ENCODE measurements at regions not wholly inside any gene's neighbourhood (a gene's known extent, or its start where the extent isn't known, plus 50 kb on each side); places are given as distances from the start of the nearest gene placed in this dataset.

- H3K4me1 ChIP-seq (ENCODE audit: control insufficient read depth, insufficient read depth, low read length): no peaks in the 10 kb centered on the region
- no peak overlapping the region for H2BK20ac ChIP-seq (ENCODE audit: low read depth, low read length)
- intact Hi-C loops (cut with micrococcal nuclease): no loop called here
- H3K9me1 ChIP-seq (ENCODE audit: insufficient read depth, low read length): no peaks in the 10 kb centered on the region
- no peak overlapping the region for H2AK9ac ChIP-seq (replicated peaks; ENCODE audit: low read depth, low read length, poor library complexity)
- H3K14ac ChIP-seq (replicated peaks; ENCODE audit: low read depth, low read length): no peak overlapping the region
- H2AK5ac ChIP-seq (ENCODE audit: low read depth, low read length): no peak overlapping the region
- no TSS peak for BruUV-seq (replicated peaks)
- peaks cover 27% of the 10 kb centered on the region for H3K9me3 ChIP-seq (ENCODE audit: control insufficient read depth, insufficient read depth, low read length)
- no peak overlapping the region for H2AFZ ChIP-seq (replicated peaks; ENCODE audit: low read length, poor library complexity)
- no peak overlapping the region for H4K8ac ChIP-seq (ENCODE audit: low read depth in 2 of 2, low read length in 2 of 2)
- H3K4me2 ChIP-seq (ENCODE audit: low read depth, low read length): no peak overlapping the region
- no peak for ATAC-seq (ENCODE audit: low read depth)
- no peak overlapping the region for H3K27ac ChIP-seq (ENCODE audit: insufficient read depth, low read length)
- no peak overlapping the region for H3K9ac ChIP-seq (ENCODE audit: low read depth, low read length)
- no peaks in the 10 kb centered on the region for H3K27me3 ChIP-seq (ENCODE audit: control insufficient read depth, insufficient read depth, low read length)
- H2BK5ac ChIP-seq (ENCODE audit: low read depth, low read length, poor library complexity, severe bottlenecking): no peak overlapping the region
- no peaks in the 10 kb centered on the region for H4K20me1 ChIP-seq (ENCODE audit: insufficient read depth, low read length)
- no peak for TF ChIP-seq ELK1 (IDR thresholded peaks at IDR 0.05; ENCODE audit: borderline replicate concordance, low read depth, low read length)
- TF ChIP-seq POLR2A (IDR thresholded peaks at IDR 0.05; ENCODE audit: low read depth, low read length): no peak
- no peak for TF ChIP-seq CTCF (conservative IDR thresholded peaks at IDR 0.05; ENCODE audit: low read depth, low read length)
- no peak for TF ChIP-seq MAZ (IDR thresholded peaks at IDR 0.05; ENCODE audit: borderline replicate concordance, low read depth, low read length)
- TF ChIP-seq RAD21 (IDR thresholded peaks at IDR 0.05; ENCODE audit: low read length): no peak
- TF ChIP-seq CHD1 (IDR thresholded peaks at IDR 0.05; ENCODE audit: low read depth, low read length): no peak
- no peak for TF ChIP-seq FOS (IDR thresholded peaks at IDR 0.05; ENCODE audit: low read depth, low read length)
- no peak for TF ChIP-seq BHLHE40 (IDR thresholded peaks at IDR 0.05; ENCODE audit: low read depth, low read length)
- no peak for TF ChIP-seq CEBPB (IDR thresholded peaks at IDR 0.05; ENCODE audit: low read depth, low read length)
- no peak for TF ChIP-seq MXI1 (IDR thresholded peaks at IDR 0.05; ENCODE audit: borderline replicate concordance, low read depth, low read length)
- TF ChIP-seq RCOR1 (IDR thresholded peaks at IDR 0.05; ENCODE audit: insufficient replicate concordance, low read length): no peak
- TF ChIP-seq NFE2L2 (IDR thresholded peaks at IDR 0.05; ENCODE audit: low read depth, low read length): no peak
- TF ChIP-seq SMC3 (IDR thresholded peaks at IDR 0.05; ENCODE audit: low read depth, low read length): no peak
- TF ChIP-seq USF2 (IDR thresholded peaks at IDR 0.05; ENCODE audit: low read depth, low read length): no peak
- TF ChIP-seq RFX5 (IDR thresholded peaks at IDR 0.05; ENCODE audit: low read depth, low read length): no peak
- no peak for TF ChIP-seq MAFK (IDR thresholded peaks at IDR 0.05; ENCODE audit: low read depth, low read length)
- H3K18ac ChIP-seq (ENCODE audit: low read depth, low read length): no peak overlapping the region
- no peak overlapping the region for H3K4ac ChIP-seq (ENCODE audit: low read depth, low read length)
- no peak overlapping the region for H4K91ac ChIP-seq (ENCODE audit: insufficient read depth, low read depth, low read length)
- no peak overlapping the region for H2BK120ac ChIP-seq (ENCODE audit: low read depth, low read length)
- no peak overlapping the region for H2BK15ac ChIP-seq (ENCODE audit: low read depth, low read length)
- POLR2A ChIA-PET (ENCODE audit: unreplicated experiment): no interaction called here
- dilution Hi-C loops (cut with HindIII; ENCODE audit: low sequenced_read_pairs, unreplicated experiment): no loop called here
- H4K5ac ChIP-seq (ENCODE audit: low read depth, low read length): no peak overlapping the region
- no peaks in the 10 kb centered on the region for H3K36me3 ChIP-seq (ENCODE audit: control insufficient read depth, insufficient read depth, low read length)
- no CpG with 5 or more reads among the region's 3 CpGs for WGBS, 2 experiments (ENCODE audit: extremely low coverage in 2 of 2, insufficient read length in 1 of 2)
- no peak for DNase-seq
- CTCF ChIA-PET: no interaction called here
- in situ Hi-C loops (cut with MboI; ENCODE audit: low sequenced_read_pairs): no loop called here
- H3K79me1 ChIP-seq (ENCODE audit: low read depth in 1 of 2, low read length in 2 of 2): no peaks in the 10 kb centered on the region
- no peak overlapping the region for H3K4me3 ChIP-seq (ENCODE audit: insufficient read depth, low read depth, low read length)
- H3K56ac ChIP-seq (ENCODE audit: extremely low read depth, insufficient read depth, low read length): no peak overlapping the region
- no peak overlapping the region for H3K23ac ChIP-seq (ENCODE audit: low read depth, low read length)
Observed at GRCh38 chr19:30284885-30285284, 87.3 kb upstream of the ZNF536 start.

All from IMR-90 (cell line).